GM19372 (cell line): ENCODE measurements at regions not wholly inside any gene's neighbourhood (a gene's known extent, or its start where the extent isn't known, plus 50 kb on each side); places are given as distances from the start of the nearest gene placed in this dataset.

Source experiments
- ATAC-seq: cut with Tn5 transposase; IDR thresholded peaks from one replicate; pipeline ENCODE4 v1.9.1; 2021; ENCODE audit warnings: mild to moderate bottlenecking, low read depth, moderate library complexity; ENCODE audit not compliant: unreplicated experiment

DNA sequence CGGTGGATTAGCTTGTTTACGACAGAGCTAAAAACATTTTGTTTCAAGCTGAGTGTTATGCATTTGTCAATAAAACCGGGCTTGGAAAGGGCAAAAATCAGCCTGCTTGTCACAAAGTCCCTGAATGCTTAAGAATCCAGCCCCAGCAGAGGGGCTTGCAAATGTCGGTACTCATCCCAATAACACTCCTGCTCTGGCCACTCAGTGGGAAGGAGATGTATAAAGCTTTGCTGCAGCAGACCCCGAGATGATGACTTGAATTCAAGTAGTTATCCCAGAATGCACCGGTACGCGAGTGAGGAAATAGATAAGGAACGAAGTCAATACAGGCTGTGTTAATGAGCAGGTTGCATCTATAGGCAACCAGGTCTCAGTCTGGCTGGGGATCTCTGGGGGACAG, 662.3 kb downstream of the CCSER2 start:
- ATAC-seq = no peak

DNA sequence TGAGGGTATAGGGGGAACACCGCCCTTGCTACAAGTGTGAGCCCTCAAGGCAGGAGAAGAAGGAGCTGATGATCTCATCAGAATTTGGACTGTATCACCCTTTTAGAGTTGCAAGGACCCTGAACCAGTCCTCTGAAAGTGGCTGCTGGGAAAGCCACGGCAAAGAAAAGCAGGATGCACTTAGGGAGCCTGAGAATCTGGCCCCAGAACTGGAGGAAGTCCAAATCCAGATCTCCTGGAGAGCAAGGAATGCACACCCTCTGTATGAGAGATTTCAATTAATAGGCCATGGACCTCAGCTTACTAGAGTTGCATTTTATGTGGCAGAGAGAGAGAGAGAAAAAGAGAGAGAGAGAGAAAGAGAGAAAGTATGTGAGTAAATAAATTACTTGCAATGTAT, 662.9 kb downstream of the CCSER2 start:
- no peak for ATAC-seq

DNA sequence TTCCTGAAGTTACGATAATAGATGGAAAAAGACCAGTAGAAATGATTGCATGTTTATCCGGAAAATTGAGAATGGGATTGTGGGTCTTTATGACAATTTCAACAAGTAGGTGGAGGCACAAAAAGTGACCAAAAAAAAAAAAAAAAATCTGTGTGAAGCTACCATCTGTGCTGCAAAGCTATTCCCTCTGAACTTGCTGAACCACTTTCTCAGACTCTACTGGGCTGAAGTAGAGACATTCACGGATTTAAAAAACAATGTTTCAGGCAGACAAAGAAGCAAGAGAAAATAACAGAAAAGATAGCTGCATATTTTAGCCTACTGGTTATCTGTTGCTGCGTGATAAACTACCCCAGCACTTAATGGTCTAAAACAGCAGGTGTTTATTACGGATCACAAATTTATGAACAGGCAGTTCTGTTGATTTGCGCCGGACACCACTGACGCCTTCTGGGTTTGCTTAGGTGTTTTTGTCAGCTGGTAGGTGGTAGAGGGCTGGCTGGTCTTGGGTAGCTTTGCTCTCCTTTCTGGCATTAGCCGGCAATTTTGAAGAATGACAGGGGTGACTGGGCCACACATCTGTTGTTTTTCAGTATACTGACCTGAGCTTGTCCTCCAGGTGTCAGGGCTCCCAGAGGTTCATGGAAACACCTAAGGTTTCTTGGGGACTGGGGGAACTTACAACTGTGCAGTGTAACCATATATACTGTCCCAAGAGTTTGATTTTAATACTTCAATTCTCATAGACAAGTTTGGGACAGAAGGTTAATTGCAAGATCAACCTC, 665.1 kb downstream of the CCSER2 start:
- no peak for ATAC-seq

DNA sequence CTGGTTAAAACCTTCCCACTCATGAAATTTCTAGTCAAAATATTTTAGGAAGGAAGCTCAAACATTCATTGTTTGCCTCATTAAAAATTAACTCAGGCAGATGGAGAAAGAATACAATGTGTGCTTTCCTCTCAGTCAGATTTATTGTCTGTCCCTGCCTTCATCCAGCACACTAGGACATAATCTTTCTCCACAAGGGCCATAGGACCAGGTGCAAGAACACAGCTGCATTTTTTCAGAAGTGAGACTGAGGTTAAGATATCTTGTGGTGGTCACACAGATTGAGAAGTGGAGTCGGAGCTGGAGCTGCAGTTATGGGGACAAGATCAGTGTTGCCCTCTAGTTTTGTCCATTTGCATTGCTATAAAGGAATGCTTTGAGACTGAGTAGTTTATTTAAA, 666.3 kb downstream of the CCSER2 start:
- no peak for ATAC-seq

DNA sequence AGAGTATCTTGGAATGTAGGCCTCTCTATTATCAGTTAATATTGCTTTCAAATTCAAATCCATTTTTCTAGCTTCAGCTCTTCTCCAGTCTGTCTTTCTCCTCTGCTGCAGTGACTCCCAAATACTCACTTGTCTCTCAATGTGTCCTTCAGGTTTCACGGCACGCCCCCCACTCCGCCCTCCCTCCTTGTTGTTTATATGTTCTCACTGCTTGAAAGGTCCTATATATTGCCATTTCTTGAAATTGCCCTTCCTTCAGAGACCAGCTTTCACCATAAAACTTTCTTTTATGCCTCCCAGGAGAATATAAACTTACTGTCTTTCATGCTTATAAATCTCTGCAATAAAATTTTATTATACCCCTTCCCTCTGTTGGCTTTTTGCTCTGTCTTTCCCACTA, 668.2 kb downstream of the CCSER2 start:
- no peak for ATAC-seq

DNA sequence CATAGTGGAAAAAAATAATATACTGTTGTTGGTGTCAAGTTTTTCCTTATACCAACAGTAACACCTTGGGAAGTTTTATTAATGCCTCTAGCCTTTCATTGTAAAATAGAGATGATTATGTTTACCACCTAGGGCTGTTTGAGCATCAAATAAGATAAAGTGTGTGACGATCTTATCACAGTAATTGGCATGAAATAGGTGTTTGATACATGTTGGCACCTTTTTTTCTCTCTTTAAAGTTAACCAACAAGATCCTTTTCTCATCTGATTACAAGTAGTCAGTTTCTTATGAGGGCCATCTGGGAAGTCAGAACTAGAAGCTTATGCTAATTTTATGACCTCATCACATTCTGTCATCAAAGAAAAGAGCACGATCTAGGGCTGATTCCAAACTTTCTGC, 669.5 kb downstream of the CCSER2 start:
- ATAC-seq = no peak

DNA sequence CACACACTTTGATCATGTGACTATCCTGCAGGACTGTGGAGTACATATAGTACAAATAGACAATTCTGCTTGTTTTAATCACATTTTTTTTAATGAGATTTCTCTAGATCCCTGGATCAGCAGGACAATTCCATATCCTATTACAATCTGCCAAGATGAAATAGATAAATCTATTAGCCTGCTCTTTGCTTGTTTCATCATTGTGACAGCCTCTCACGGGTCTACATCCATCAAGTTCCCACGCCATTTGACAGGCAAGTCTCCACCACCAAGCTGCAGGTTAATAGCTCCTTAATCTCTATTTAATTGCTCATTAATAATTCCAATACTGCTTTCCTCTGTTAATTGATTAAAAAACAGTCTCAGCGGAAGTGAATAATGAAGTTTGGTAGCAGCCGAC, 671.5 kb downstream of the CCSER2 start:
- ATAC-seq = no peak

DNA sequence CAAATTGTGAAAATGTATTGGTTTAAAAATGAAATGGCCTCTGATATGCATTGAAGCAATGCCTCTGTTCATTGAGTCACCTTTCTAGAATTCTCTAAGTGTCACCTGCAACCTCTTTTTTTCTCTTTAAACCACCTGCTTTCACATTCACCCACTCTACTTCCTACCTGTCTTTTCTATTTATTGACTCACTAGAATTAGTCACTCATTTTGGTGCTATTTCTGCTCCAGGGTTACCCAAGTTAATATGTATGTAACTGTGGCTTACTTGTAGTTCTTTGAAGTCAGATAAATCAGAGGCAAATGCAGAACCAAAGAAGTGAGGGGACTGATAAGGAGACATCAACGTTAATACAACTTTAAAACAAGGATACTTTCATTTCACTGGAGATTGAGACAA, 674.7 kb downstream of the CCSER2 start:
- no peak for ATAC-seq

DNA sequence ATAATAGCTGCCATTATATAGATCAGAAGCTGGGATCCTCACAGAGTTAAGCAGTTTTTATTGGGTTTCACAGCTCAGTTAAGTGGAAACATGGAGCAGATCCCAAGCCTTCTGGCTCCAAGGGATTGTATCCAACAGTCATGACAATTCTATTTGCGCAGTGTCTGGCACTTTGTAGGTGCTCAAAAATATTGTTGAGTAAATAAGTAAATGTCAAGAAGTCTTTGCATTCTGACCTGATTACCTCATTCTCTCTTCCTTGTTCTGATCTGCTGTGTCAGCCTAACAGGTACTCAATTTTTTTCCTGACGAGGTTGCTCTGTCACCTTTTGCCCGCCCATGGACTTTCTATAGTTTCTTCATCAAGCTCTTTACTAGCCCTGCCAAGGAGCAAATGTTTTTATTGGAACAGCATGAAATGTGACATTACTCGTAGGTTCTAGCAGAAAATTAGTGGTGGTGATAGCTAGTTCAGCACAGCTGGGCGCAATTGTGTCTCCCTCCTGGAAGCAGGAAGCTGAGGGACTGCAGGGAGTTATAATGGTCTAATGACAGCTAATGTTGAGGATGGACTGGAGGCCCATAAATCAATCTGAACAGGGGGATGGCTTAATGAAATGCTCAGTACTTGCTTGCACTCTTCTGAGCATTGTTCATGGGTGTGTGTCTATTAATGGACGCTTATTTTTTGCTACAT, 680.2 kb downstream of the CCSER2 start:
- ATAC-seq = no peak

DNA sequence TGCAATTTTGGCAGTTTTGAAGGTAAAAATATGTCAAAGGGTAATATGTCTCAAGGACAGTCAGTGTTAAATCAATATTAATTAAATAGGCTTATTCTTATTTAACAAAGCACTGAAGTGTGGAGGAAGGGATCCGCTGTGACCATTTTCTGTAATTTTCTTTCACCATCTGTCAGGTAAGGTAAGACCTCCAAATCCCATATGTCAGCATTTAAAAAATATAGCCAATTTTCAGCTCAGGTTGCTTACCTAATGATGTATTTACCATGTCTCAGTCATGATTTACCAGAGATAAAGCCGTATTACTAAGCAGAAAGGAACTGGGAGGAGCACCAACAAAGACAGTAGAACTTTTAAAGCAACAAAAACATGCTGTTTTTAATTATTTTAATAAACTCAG, 683.9 kb downstream of the CCSER2 start:
- no peak for ATAC-seq

DNA sequence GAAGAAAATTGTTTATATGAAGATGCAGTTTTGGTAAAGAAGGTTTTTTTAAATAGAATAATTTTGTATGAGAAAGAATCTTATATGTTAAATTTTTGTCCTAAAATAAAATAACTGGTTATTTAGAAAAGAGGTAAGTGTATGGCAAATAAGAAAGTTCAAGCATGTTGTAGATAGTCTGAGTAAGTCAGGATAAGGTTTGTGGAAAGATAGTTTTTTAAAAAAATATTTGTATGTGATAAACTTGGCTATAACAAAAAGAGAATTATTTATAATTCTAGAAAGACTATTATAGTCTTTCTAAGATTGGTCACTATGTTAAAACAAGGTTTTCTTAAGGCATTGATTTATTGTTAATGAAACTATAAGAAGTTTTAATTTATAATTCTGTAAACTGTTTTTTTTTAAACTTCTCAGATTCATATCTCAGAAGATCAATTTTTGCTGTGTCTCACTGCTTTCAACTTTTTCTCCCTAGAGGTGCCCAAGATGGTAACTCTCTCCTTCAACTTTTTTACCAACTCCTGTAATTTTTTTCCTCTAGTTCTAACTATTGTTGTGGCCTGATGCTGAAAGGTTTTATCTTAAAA, 698.6 kb downstream of the CCSER2 start:
- ATAC-seq = no peak

DNA sequence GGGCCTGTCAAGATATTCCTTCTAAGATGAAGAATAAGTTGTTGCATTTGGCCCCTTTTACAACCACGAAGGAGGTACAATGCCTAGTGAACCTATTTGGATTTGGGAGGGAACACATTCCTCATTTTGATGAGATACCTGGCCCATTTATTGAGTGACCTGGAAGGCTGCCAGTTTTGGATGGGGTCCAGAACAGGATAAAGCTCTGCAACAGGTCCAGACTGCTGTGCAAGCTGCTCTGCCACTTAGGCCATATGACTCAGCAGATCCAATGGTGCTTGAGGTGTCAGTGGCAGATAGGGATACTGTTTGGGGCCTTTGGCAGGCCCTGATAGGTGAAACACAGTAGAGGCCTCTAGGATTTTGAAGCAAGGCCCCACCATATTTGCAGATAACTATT, 704.6 kb downstream of the CCSER2 start:
- no peak for ATAC-seq

DNA sequence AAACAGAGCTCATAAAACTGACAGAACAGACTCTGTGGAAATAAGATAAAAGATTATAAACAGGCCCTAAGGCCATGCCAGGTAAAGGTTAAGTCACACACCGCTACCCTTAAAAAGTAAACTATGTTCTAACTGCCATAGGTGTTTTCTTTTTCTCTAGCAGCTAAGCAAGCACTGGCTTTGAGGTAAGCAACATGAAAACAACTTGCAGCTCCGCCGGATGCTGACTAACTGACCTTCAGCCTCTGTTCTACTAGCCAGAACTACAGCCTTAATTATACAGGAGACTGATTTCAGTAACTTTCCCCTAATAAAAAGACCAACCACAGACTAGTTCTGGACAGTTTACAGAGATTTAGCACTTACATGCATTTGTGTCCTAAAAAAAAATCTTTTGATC, 708.3 kb downstream of the CCSER2 start:
- no peak for ATAC-seq

DNA sequence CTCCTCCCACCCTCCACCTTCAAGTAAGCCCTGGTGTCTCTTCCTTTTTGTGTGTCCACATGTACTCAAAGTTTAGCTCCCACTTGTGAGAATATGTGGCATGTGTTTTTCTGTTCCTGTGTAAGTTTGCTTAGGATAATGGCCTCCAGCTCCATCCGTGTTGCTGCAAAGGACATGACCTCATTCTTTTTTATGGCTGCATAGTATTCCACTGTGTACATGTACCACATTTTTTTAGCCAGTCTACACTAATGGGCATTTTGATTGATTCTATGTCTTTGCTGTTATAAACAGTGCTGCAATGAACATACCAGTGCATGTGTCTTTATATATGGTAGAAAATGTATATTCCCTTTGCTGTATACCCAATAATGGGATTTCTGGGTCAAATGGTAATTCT, 710.9 kb downstream of the CCSER2 start:
- ATAC-seq = no peak

DNA sequence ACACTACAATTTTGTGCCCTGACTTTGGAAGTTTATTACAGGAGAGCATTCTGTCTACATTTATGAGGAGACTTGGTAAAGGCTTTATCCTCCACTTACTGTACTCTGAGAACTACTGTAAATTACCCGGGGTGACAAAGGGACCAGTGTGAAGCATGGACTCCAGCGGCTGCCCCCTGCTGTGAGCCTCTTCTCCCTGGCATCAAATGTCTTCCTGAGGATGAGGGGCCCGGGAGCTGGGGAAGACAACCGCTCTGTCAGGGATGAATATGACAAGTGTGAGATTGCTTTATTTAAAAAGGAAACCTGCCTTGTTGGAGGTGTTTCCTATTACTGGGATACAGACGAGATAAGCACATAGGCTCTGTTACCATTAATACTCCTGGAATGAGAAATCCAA, 714.8 kb downstream of the CCSER2 start:
- ATAC-seq = no peak

DNA sequence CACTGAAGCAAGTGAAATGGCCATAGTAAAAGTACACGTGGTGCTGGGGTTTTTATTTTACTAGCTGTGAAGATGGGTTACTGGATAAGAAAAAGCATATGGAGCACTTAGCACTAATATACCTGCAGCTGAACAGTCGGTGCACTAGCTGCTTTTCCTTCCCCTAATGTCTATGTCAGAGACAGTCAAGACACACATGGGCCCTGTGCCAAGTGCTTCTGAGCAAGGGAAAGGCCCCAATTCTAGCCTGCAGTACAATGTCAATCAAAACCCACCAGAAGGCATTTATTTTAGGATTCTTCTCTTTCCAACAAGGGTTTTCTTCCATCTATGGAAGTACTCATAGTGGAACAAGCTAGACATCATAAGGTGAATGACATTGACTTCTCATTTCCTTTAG, 716.7 kb downstream of the CCSER2 start:
- no peak for ATAC-seq

DNA sequence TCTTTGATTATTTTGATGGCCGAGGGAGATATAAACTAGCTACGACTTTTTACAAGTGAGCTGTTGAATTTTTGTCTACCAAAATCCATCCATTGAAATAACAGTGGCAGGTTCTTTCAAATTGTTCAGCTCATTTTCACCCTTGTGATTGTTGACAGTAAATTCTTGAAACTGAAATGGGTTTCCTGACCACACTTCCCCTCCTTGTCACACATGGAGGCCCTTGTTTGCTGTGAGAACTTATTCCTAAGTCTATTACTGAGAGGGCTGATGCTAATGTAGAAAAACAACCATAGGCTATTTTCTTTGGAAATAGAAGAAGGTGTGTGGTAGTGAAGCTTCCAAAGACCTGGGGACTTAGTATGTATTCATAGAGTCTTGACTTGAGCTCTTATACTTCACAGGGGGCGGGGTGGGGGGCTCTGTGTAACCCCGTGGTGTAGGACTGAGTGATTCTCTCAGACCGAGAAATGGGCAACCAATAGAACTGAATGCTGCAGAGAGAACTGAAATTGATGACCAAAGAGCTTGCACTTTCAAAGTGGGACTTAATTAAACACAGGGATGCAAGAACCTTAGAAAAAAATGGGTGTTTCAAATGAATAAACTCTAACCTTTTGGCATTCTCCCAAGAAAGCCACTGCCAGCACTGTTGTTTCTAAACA, 718.9 kb downstream of the CCSER2 start:
- ATAC-seq = no peak

DNA sequence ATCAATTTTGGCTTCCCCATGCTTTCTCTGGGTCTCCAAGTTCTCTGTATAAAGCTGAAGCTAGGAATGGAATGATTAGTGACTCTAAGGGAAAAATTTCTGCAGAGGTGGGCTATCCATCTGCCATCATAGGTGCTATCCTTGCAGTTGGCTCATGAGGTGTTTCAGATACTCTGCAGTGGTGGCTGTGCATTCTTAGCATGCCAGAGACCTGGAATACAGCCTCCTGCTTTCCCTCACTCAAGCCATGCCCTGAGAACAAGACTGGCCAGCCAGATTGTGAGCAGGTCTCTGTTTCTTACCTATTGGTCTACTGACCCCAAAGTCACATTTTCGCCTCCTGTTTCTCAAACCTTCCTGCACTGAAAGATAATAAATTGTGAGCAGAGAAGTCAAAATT, 719.6 kb downstream of the CCSER2 start:
- ATAC-seq = no peak

DNA sequence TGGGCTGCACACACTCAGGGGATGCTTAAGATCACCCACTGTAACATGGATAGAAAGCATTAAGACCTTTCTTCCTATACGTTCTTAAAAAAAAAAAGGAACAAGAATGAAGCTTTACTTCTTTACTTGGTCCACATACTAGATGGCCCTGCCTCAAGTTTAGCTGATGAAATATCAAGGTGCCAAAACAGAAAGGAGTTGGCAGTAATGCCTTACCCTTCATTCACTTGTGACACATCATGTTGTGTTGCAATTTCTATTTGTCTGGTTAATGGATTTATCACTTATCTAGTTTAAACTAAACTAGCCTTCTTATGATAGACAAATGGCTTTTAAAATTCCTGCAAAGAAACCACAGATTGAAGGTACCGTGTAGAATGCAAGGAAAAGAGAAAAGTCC, 720.3 kb downstream of the CCSER2 start:
- no peak for ATAC-seq

DNA sequence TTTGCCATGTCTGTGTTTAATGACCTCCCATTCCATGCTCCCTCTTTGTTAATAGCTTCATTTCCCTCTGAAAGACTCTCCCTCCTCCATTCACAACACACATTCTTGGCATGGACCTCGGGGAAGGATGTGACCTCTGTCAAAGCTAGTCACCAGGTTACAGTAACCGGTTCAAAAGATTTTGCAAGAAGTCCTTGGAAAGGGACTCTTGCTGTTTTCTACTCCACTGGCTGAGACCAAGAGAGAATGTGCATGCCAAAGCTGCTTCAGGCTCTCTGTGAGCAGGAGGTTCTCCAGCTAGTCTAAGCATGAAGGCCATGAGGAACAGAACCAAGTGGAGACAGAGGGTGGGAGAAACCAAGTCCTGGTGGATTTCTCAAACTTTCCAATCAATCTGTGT, 732.6 kb downstream of the CCSER2 start:
- ATAC-seq = no peak

DNA sequence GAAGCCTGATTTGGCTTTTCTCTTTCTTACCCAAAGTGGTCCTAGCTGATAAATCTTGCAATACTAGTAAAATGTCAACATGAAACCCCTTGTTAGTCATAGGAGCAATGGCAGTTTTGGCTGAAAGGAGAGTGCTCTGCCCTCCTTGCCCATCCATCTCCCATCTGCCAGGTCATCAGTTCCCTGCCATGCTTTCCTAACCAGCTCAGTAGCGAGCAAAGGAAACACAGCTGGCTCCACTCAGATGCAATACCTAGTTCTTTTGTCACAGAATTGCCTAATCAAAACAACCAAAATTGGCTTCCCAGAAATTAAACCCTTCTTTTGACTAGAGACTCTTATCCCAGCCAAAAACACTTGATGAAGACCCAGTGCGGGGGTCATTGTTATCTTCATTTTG, 733.0 kb downstream of the CCSER2 start:
- ATAC-seq = no peak
